H1 (cell line): ENCODE measurements at regions not wholly inside any gene's neighbourhood (a gene's known extent, or its start where the extent isn't known, plus 50 kb on each side); places are given as distances from the start of the nearest gene placed in this dataset.

Experiments
- CHD7 ChIP-seq: fragments of 300-600 bp; sonication (generic); IDR thresholded peaks from 2 replicates; pipeline ENCODE4 v1.7.1; 2012; ENCODE audit warnings: low read length, moderate library complexity, mild to moderate bottlenecking, inconsistent platforms; ENCODE audit not compliant: insufficient replicate concordance
- E2F6 ChIP-seq: IDR thresholded peaks from 2 replicates; pipeline ENCODE4 v1.6.1; 2012; ENCODE audit warnings: inconsistent platforms
- EZH2 ChIP-seq: fragments of 200-600 bp; sonication (generic); IDR thresholded peaks from 2 replicates; pipeline ENCODE4 v1.7.1; 2012; ENCODE audit warnings: low read depth, mild to moderate bottlenecking, moderate library complexity, low read length, inconsistent platforms; ENCODE audit not compliant: severe bottlenecking
- FOSL1 ChIP-seq: IDR thresholded peaks from 2 replicates; pipeline ENCODE4 v1.6.1; 2011; ENCODE audit warnings: mild to moderate bottlenecking, low read depth, low read length, moderate library complexity; ENCODE audit not compliant: insufficient read depth
- HDAC6 ChIP-seq: IDR thresholded peaks from one replicate; pipeline ENCODE4 v1.7.1; 2012; ENCODE audit warnings: low read depth, mild to moderate bottlenecking, inconsistent platforms, low read length, moderate library complexity
- KDM4A ChIP-seq: IDR thresholded peaks from one replicate; pipeline ENCODE4 v1.7.1; 2012; ENCODE audit warnings: low read depth, mild to moderate bottlenecking, moderate library complexity, low read length, inconsistent platforms; ENCODE audit not compliant: severe bottlenecking
- NRF1 ChIP-seq: IDR thresholded peaks from 2 replicates; pipeline ENCODE4 v1.6.1; 2011; ENCODE audit warnings: mild to moderate bottlenecking, low read depth, low read length, improper control_type of control experiment
- RAD21 ChIP-seq, 2 experiments: IDR thresholded peaks in 1 of 2; conservative IDR thresholded peaks in 1 of 2; 2 replicates each; pipeline ENCODE4 v1.6.1; 2011; ENCODE audit warnings: low read depth in 2 of 2, low read length in 2 of 2, improper control_type of control experiment in 1 of 2, inconsistent platforms in 1 of 2, mild to moderate bottlenecking in 1 of 2, moderate library complexity in 1 of 2
- TAF1 ChIP-seq: IDR thresholded peaks from 2 replicates; pipeline ENCODE4 v1.6.1; 2011; ENCODE audit warnings: mild to moderate bottlenecking, low read depth, low read length
- ZNF274 ChIP-seq: IDR thresholded peaks from 2 replicates; pipeline ENCODE4 v1.7.0; 2012; ENCODE audit warnings: low read length, borderline replicate concordance; ENCODE audit errors: extremely low read depth

- no peak for TF ChIP-seq CHD7
- TF ChIP-seq HDAC6, result no peak
- TF ChIP-seq ZNF274, result no peak
- no peak for TF ChIP-seq TAF1
- no peak for TF ChIP-seq E2F6
- no peak for TF ChIP-seq RAD21 (IDR thresholded peaks at IDR 0.05 in 1 of 2, conservative IDR thresholded peaks at IDR 0.05 in 1 of 2; ENCODE audit: low read depth in 2 of 2, low read length in 2 of 2)
- TF ChIP-seq EZH2, result no peak
- no peak for TF ChIP-seq NRF1
- TF ChIP-seq FOSL1, result no peak
- TF ChIP-seq KDM4A, result no peak
These were observed 778.4 kb upstream of the FAT3 start (continued) for GRCh38 chr11:91446267-91446666.
